GM20000 (cell line): ENCODE measurements at regions not wholly inside any gene's neighbourhood (a gene's known extent, or its start where the extent isn't known, plus 50 kb on each side); places are given as distances from the start of the nearest gene placed in this dataset.

Experiments
- DNase-seq: peaks from one replicate; pipeline ENCODE4 v3.0.0; 2012; ENCODE audit warnings: low spot score
- CTCF ChIP-seq: IDR thresholded peaks from 2 replicates; pipeline ENCODE4 v1.5.1; 2012; ENCODE audit warnings: mild to moderate bottlenecking, control low read depth; ENCODE audit errors: extremely low read depth, missing control alignments

- no peak for TF ChIP-seq CTCF
- no peak for DNase-seq
Observed at GRCh38 chr12:78725951-78726580, 138.5 kb upstream of the SYT1 start.

GRCh38 chr12:78726854-78727253 lies 137.7 kb upstream of the SYT1 start:
- TF ChIP-seq CTCF = no peak
- DNase-seq = no peak

- no peak for TF ChIP-seq CTCF
Observed at GRCh38 chr12:78732481-78732880, 132.1 kb upstream of the SYT1 start.

GRCh38 chr12:78739653-78740052 lies 124.9 kb upstream of the SYT1 start:
- TF ChIP-seq CTCF = no peak

More at GRCh38 chr12:78732481-78732880, 132.1 kb upstream of the SYT1 start:
- DNase-seq = no peak

GRCh38 chr12:78746001-78746400 lies 118.6 kb upstream of the SYT1 start:
- TF ChIP-seq CTCF = no peak
- no peak for DNase-seq

More at GRCh38 chr12:78739653-78740052, 124.9 kb upstream of the SYT1 start:
- no peak for DNase-seq

- no peak for TF ChIP-seq CTCF
- no peak for DNase-seq
Observed at GRCh38 chr12:78753058-78753457, 111.5 kb upstream of the SYT1 start.

- TF ChIP-seq CTCF = no peak
- no peak for DNase-seq
Observed at GRCh38 chr12:78756936-78757335, 107.6 kb upstream of the SYT1 start.
